GM23338 (cell line): ENCODE measurements at regions not wholly inside any gene's neighbourhood (a gene's known extent, or its start where the extent isn't known, plus 50 kb on each side); places are given as distances from the start of the nearest gene placed in this dataset.

ENCODE experiments used
- ATAC-seq: fragments of 200-7000 bp; cut with Tn5 transposase; 3 replicates; pipeline ENCODE4 v1.9.1; 2020
- DNase-seq: peaks from one replicate; pipeline ENCODE4 v3.0.0-alpha.2; 2015; ENCODE audit warnings: low spot score
- H2AFZ ChIP-seq: fragments of 200-600 bp; sonication (generic); 2 replicates; pipeline ENCODE4 v1.8.0; 2016; ENCODE audit warnings: antibody characterized with exemption, mild to moderate bottlenecking, moderate library complexity
- H3F3A ChIP-seq: fragments of 200-600 bp; sonication (generic); replicated peaks from 2 replicates; pipeline ENCODE4 v1.8.0; 2017; ENCODE audit warnings: antibody characterized with exemption, mixed run types, low read depth
- H3K27ac ChIP-seq: fragments of 200-600 bp; sonication (generic); 2 replicates; pipeline ENCODE4 v1.6.1; 2016; ENCODE audit warnings: low read depth
- H3K27me3 ChIP-seq: fragments of 200-600 bp; sonication (generic); 2 replicates; pipeline ENCODE4 v1.8.0; 2016; ENCODE audit warnings: mild to moderate bottlenecking, mixed run types, moderate library complexity; ENCODE audit not compliant: insufficient read depth
- H3K36me3 ChIP-seq: fragments of 200-600 bp; sonication (generic); 2 replicates; pipeline ENCODE4 v1.8.0; 2016; ENCODE audit warnings: mild to moderate bottlenecking; ENCODE audit not compliant: insufficient read depth
- H3K4me1 ChIP-seq: fragments of 200-600 bp; sonication (generic); 2 replicates; pipeline ENCODE4 v1.8.0; 2016; ENCODE audit warnings: mild to moderate bottlenecking, moderate library complexity; ENCODE audit not compliant: insufficient read depth
- H3K4me2 ChIP-seq: fragments of 200-600 bp; sonication (generic); 2 replicates; pipeline ENCODE4 v1.7.1; 2017; ENCODE audit warnings: mixed run types
- H3K4me3 ChIP-seq: fragments of 200-600 bp; sonication (generic); 2 replicates; pipeline ENCODE4 v1.6.1; 2016; ENCODE audit warnings: mixed run types
- H3K79me2 ChIP-seq: fragments of 200-600 bp; sonication (generic); replicated peaks from 2 replicates; pipeline ENCODE4 v1.8.0; 2017; ENCODE audit warnings: mild to moderate bottlenecking; ENCODE audit not compliant: insufficient read depth
- H3K9me2 ChIP-seq: fragments of 200-600 bp; sonication (generic); 2 replicates; pipeline ENCODE4 v1.8.0; 2017; ENCODE audit not compliant: insufficient read depth
- H4K20me1 ChIP-seq: fragments of 200-600 bp; sonication (generic); replicated peaks from 2 replicates; pipeline ENCODE4 v1.8.0; 2017; ENCODE audit warnings: mild to moderate bottlenecking; ENCODE audit not compliant: insufficient read depth
- H3K27ac Mint-ChIP-seq: 2 replicates; pipeline ENCODE4 v1.8.0; 2020; ENCODE audit warnings: inconsistent platforms, mild to moderate bottlenecking, moderate library complexity, mixed read lengths
- H3K27me3 Mint-ChIP-seq: 3 replicates; pipeline ENCODE4 v1.8.0; 2022; ENCODE audit warnings: low read depth, mild to moderate bottlenecking, moderate library complexity, mixed read lengths, inconsistent platforms; ENCODE audit not compliant: insufficient read depth, poor library complexity
- H3K36me3 Mint-ChIP-seq: 3 replicates; pipeline ENCODE4 v1.8.0; 2021; ENCODE audit warnings: low read depth, mild to moderate bottlenecking, inconsistent platforms, moderate library complexity, mixed read lengths
- H3K4me1 Mint-ChIP-seq: 3 replicates; pipeline ENCODE4 v1.8.0; 2020; ENCODE audit warnings: mild to moderate bottlenecking, inconsistent platforms, mixed read lengths
- H3K4me3 Mint-ChIP-seq: 3 replicates; pipeline ENCODE4 v1.8.0; 2021; ENCODE audit warnings: moderate library complexity, mild to moderate bottlenecking, inconsistent platforms, mixed read lengths
- H3K9me3 Mint-ChIP-seq: 3 replicates; pipeline ENCODE4 v1.8.0; 2020; ENCODE audit warnings: moderate library complexity, mild to moderate bottlenecking, inconsistent platforms, mixed read lengths
- CREB1 ChIP-seq: fragments of 250-450 bp; sonication (Bioruptor Pico); IDR thresholded peaks from 2 replicates; pipeline ENCODE4 v1.5.0; 2020; ENCODE audit warnings: low read depth, mild to moderate bottlenecking, moderate library complexity
- EZH2 ChIP-seq: fragments of 200-600 bp; sonication (generic); IDR thresholded peaks from one replicate; pipeline ENCODE4 v1.8.0; 2017; ENCODE audit warnings: antibody characterized with exemption, mild to moderate bottlenecking, low read depth; ENCODE audit not compliant: unreplicated experiment
- EZH2phosphoT487 ChIP-seq: fragments of 200-600 bp; sonication (generic); IDR thresholded peaks from one replicate; pipeline ENCODE4 v1.8.1; 2018; ENCODE audit warnings: antibody characterized with exemption; ENCODE audit not compliant: unreplicated experiment
- NANOG ChIP-seq: IDR thresholded peaks from 2 replicates; pipeline ENCODE4 v1.6.1; 2016; ENCODE audit warnings: antibody characterized with exemption, borderline replicate concordance
- REST ChIP-seq: IDR thresholded peaks from one replicate; pipeline ENCODE4 v1.6.1; 2018; ENCODE audit warnings: antibody characterized with exemption; ENCODE audit not compliant: unreplicated experiment
- ZNF331 ChIP-seq: fragments of 250-450 bp; sonication (Bioruptor Pico); IDR thresholded peaks from 2 replicates; pipeline ENCODE4 v1.5.0; 2020; ENCODE audit warnings: low read depth, mild to moderate bottlenecking, moderate library complexity
- TF ChIP-seq, protein P1 (sequence below), 2 experiments: fragments of 200-600 bp in 1 of 2; sonication (generic) in 1 of 2; conservative IDR thresholded peaks; 2 replicates each; pipeline versions ENCODE4 v1.5.1 to v1.6.1; 2016 to 2017; ENCODE audit warnings: antibody characterized with exemption in 2 of 2, low read depth in 2 of 2, mild to moderate bottlenecking in 2 of 2, moderate library complexity in 1 of 2

DNA sequence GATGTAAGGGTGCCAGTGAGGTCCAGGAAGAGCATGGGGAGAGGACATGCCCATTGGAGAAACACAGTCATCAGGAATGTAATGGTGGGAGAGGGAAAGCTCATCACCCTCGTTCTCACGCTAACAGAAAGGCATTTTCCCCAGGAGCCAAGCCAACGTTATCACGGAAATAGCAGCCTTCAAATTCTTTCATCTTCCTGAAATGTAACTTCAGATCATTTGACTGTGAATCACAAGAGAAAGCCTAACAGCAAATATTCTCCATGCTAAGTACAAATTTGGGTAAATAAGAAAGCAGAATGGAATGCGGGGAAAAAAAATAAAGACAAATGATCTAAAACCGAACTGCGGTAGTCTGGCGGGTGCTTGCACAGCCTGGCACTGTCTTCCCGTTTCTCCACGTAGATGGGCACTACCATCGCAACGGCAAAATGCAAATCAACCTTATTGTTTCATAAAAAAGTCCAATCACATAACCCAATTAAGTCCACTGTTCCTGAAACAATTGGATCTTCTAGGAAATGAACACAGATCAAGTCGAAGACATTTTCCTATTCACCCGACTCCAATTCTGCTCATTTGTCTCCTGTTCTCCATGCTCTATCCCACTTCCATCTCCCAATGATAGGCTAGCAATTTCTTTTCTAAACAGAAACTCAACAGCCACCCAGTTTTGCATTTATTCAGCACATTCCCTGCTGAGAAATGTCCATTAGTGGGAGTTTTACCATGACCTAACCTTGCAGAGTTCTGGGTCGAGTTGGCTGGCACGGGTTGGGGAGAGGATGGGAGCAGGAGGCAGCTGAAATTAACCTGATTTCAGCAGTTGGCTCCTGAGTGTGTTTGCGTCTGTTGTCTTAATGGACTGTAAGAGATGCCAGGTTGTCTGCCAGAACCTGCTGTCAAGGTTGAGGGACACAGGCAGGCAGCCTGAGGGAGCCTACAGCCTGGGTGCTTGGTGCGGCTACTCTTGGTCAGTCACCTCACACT is 74.6 kb upstream of the FRMD4A start (continued):
- no peak for TF ChIP-seq CREB1 (CRISPR knock-in tag)
- no peak for TF ChIP-seq REST
- TF ChIP-seq, protein P1, sequence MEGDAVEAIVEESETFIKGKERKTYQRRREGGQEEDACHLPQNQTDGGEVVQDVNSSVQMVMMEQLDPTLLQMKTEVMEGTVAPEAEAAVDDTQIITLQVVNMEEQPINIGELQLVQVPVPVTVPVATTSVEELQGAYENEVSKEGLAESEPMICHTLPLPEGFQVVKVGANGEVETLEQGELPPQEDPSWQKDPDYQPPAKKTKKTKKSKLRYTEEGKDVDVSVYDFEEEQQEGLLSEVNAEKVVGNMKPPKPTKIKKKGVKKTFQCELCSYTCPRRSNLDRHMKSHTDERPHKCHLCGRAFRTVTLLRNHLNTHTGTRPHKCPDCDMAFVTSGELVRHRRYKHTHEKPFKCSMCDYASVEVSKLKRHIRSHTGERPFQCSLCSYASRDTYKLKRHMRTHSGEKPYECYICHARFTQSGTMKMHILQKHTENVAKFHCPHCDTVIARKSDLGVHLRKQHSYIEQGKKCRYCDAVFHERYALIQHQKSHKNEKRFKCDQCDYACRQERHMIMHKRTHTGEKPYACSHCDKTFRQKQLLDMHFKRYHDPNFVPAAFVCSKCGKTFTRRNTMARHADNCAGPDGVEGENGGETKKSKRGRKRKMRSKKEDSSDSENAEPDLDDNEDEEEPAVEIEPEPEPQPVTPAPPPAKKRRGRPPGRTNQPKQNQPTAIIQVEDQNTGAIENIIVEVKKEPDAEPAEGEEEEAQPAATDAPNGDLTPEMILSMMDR (conservative IDR thresholded peaks at IDR 0.05; ENCODE audit: low read depth in 2 of 2), result no peak

GRCh38 chr10:14403881-14404623 is 73.3 kb upstream of the FRMD4A start:
- Histone ChIP-seq H3K27ac (no peak overlapping the region), H2AFZ (no peak overlapping the region), H3K4me1 (no peaks in the 10 kb centered on the region; the same call in 1 of the 2 replicates), H3K9me2 (peaks cover 25% of the 10 kb centered on the region), H3K79me2 (no peaks in the 10 kb centered on the region), H3F3A (no peaks in the 10 kb centered on the region), H3K4me3 (no peak overlapping the region), H4K20me1 (no peaks in the 10 kb centered on the region), H3K36me3 (no peaks in the 10 kb centered on the region), H3K4me2 (no peak overlapping the region), H3K27me3 (no peaks in the 10 kb centered on the region)
- Mint-ChIP-seq H3K27ac (no peak overlapping the region), H3K9me3 (no peaks in the 10 kb centered on the region; the same call in 2 of the 3 replicates), H3K4me1 (peaks cover 16% of the 10 kb centered on the region), H3K36me3 (peaks cover under 1% of the 10 kb centered on the region; the same call in 2 of the 3 replicates), H3K4me3 (no peak overlapping the region), H3K27me3 (peaks cover 1% of the 10 kb centered on the region)
- no peak for DNase-seq
- no peak for TF ChIP-seq NANOG
- TF ChIP-seq ZNF331 (CRISPR knock-in tag), result no peak
- TF ChIP-seq EZH2phosphoT487, result no peak
- TF ChIP-seq EZH2, result no peak
- no peak for TF ChIP-seq CREB1 (CRISPR knock-in tag)
- no peak for ATAC-seq
